ENCODE measurements at regions not wholly inside any gene's neighbourhood (a gene's known extent, or its start where the extent isn't known, plus 50 kb on each side); places are given as distances from the start of the nearest gene placed in this dataset.

DNA sequence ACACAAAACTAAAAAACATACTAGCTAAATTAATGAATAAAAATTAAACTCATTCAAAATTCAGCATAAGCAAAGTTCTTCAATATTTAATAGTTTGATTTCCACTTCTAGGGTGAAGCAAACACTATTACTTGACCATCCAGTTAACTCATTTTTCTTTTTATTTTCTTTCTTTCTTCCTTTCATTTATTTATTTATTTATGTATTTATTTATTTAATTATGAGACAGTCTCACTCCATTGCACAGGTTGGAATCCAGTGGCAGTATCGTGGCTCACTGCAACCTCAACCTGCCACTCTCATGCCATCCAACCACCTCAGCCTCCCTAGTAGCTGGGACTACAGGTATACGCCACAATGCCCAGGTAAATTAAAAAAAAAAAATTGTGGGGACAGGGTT lies 2069.5 kb downstream of the NCAM2 start:
- TF ChIP-seq, protein P1, sequence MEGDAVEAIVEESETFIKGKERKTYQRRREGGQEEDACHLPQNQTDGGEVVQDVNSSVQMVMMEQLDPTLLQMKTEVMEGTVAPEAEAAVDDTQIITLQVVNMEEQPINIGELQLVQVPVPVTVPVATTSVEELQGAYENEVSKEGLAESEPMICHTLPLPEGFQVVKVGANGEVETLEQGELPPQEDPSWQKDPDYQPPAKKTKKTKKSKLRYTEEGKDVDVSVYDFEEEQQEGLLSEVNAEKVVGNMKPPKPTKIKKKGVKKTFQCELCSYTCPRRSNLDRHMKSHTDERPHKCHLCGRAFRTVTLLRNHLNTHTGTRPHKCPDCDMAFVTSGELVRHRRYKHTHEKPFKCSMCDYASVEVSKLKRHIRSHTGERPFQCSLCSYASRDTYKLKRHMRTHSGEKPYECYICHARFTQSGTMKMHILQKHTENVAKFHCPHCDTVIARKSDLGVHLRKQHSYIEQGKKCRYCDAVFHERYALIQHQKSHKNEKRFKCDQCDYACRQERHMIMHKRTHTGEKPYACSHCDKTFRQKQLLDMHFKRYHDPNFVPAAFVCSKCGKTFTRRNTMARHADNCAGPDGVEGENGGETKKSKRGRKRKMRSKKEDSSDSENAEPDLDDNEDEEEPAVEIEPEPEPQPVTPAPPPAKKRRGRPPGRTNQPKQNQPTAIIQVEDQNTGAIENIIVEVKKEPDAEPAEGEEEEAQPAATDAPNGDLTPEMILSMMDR (IDR thresholded peaks at IDR 0.05) = no peak
- no peak for TF ChIP-seq POLR2A (IDR thresholded peaks at IDR 0.05)

All from suprapubic skin (tissue), 3 donors.